Germinal center (tissue), 1 donor: ENCODE measurements at regions not wholly inside any gene's neighbourhood (a gene's known extent, or its start where the extent isn't known, plus 50 kb on each side); places are given as distances from the start of the nearest gene placed in this dataset.
"Not testable (repeated sequence)": the region's sequence is repeated elsewhere in the genome, so short reads cannot be mapped to it uniquely, and the experiment has no call there.

Experiments
- DNase-seq: peaks from one replicate; pipeline ENCODE4 v3.0.0; 2012; ENCODE audit warnings: mixed read lengths, low spot score

DNA sequence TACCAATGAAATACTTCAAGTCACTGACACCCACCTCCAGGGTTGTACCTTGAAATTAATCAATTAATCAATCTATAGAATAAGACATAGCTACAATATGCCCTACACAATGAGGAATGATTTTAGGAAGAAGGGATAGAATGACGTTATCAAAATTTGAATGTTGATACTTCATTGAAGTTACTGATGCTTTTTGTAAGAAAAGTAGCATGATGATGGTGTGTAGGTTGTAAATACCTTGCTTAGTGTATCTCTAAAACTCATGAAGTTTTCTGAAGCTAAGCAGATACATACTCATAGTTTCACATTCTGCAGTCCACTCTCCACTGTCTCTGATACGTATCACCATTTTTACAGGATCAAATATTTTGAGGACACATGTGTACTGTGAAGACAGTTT, 670.4 kb upstream of the GOT2 start:
- DNase-seq = no peak

DNA sequence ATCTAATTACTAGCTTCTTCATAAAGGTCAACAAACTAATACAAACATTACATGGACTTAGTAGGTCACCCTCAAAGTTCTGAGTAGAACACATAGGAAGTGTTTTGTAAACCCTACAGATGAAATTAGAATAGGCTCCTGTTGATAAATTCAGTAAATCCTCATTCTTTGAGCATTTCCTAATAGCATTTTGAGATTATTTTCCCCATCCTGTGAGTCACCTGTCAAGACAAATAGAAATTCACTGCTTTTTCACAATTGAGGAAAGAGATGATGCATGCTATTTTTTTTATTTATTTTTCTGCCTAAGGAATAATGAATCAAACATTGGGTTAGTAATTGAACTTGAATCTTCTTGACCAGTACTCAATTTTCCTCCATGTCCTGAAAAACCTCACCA, 666.7 kb upstream of the GOT2 start:
- DNase-seq = no peak

DNA sequence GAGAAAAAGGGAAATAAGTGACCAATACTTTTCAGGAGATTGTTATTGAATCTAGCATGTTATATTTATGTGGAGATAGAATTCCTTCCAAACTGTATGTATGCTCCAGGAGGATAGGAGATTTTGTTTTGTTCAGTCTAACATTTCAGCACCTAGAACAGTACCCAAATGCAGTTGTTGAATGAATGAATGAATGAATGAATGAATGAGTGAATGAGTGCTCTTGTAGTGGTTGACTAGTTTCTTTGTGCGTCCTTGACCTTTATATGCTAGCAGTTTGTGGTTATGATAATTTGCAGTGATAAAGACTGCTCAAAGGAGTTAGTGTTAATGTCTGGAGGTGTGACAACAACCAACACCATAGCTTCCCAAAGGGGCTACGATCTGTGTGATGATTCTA, 663.5 kb upstream of the GOT2 start:
- DNase-seq = no peak

DNA sequence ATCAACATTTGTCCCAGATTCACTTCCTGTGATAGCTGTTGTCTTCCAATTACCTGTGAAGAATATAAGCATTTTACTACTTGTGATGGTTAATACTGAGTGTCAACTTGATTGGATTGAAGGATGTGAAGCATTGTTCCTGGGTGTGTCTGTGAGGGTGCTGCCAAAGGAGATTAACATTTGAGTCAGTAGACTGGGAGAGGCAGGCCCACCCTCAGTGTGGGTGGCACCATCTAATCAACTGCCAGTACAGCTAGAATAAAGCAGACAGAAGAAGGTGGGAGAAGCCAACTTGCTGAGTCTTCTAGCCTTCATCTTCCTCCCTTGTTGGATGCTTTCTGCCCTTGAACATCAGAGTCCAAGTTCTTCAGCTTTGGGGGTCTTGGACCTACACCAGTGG, 660.4 kb upstream of the GOT2 start:
- DNase-seq = no peak

DNA sequence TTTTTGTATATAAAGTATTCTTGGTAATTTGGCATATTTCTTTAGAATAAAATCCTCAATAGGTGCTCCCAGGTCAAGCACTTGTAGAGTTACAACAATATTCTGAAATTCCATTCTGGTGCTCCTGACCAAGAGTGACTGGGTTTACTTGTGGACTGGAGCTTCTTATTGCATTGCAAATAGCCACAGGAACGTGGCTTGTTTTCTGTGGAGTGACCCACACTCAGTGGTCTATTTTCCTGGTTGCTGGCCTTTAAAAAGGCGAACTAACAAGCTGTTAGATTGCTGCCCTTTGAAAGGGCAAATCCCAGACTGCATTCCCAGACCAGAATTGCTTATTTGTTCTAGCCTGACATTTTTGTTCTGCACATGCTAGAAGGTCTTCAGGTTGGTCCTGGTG, 658.8 kb upstream of the GOT2 start:
- DNase-seq = no peak

DNA sequence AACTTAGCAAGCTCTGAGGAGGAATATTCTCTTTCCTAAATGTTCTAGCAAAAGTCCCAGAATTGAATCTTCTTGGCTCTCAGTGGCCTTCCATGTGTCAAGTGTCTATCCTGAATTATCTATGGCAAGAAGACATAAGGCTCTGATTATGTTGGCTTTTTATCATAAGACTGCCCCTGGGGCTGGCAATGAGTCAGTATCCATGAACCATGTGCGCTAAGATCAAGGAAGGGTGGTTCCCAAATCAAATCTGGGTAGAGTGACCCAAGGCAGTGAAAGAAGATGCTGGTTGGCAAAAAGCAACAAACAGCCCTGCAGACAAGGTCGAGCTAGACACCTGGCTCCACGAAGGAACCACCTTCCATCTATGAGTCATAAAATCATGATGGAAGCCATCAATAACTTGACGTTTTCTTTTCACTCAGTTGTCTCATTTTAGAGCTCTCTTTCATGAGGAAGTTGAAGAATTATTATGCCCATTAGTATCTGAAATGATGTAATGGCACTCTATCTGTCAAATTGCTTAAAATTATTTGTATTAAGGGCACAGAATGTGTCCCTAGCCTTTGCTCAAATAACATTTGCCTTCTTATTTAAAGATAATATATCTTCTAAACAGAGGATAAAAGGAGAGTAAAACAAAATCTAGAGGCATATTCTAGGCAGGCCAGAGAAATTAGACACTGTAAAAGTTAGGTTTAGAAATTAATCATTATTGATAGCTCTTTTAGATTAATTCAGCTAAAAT, 657.7 kb upstream of the GOT2 start:
- no peak for DNase-seq

DNA sequence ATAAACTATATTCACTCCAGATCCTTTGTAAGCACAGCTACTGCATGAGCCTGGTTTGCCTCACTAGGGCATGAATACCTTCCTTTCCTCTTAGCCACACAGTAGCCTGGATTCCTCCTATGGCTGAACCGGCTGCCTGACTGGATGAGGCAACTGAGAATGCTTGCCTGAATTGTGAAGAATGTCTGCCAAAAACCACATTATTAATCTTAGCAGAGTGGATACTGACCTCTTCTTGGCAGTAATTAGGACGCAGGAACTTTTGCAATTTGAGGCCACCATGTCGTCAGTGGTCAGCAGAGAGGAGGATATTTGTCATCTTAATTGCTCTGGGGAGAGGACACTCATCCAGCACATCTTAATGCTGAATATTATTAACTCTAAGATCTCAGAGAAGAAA, 651.8 kb upstream of the GOT2 start:
- no peak for DNase-seq

DNA sequence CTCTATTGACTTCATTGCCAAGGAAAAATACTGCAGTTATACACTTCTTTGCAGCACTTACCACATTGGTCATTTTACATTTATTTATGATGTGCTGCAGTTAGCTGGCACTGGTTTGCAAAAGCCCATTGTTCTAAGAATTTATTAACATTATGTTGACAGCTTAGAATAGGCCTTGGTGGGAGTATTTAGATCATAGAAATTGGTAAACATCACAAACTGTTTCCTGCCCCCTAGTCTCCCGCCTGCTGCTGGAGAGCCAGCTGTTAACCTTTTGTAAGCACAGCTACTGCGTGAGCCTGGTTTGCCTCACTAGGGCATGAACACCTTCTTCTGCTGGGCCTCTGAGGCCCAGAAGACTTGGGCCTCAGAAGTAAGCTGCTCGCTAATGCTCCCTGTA, 651.4 kb upstream of the GOT2 start:
- no peak for DNase-seq

DNA sequence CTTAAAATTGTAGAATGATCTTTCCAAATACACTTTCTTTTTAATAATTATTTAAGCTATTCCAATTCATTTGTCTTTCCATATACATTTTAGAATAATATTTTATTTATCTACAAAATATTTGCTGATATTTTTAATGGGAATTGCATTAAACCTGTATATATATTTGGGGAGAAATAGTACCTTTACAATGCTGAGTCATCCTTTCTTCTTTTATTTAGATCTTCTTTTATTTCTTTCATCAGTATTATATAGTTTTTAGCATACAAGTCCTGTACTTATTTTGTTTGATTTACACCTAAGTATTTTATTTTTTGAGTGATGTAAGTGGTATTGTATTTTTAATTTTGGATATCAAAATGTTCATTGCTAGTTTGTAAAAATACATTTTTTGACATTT, 639.5 kb upstream of the GOT2 start:
- DNase-seq = no peak

DNA sequence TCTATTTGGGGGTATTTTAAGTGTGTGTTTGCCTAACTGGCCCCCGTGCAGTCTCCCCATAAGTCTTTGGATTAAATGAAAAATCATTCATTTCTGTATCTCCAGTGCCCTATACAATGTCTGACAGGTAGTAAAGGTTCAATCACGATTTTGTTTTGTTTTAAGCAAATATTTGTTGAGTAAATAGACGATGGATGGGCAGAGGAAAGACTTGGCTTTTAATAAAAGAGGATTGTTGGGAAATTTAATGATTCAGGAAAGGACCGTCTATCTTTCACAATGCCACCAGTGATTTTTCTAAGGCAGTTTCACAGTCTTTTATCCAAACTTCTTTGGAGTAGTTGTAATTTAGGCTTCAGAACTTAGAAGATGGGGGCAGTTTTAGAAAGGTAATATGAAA, 636.6 kb upstream of the GOT2 start:
- DNase-seq = no peak

DNA sequence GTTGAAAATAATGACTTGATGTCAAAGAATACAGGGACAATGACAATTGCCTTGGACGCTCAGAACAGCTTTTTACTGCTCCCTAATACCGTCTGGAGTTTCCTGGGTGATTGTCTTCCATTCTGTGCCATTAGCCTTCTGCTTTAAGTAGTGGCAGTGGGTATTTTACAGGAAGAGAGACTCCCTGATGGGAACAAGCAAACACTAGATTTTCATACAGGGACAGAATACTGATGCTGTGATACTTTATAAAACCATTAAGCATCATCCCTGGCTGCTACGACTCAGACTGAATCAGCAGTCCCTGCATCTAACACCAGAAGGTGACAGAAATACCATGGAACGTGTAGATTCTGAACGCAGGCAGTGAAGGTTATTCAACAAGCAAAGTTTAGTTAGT, 635.4 kb upstream of the GOT2 start:
- DNase-seq = no peak

DNA sequence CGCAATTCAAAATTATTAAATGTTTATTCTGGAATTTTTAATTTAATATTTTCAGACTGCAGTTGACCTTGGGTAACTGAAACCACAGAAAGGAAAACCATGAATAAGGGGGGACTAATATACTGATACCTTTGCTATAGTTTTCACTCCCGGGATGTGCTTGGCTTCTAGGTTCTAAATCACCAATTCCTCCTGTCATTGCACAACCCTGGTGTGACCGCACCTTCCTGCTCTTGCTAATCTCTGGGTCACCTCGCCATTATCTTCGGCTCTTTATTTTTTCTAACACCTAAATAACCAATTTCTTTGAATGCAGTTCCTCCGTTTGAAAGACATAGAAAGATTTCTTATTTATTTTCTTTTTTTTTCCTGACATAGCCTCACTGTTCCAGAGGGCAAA, 634.5 kb upstream of the GOT2 start:
- DNase-seq = no peak

DNA sequence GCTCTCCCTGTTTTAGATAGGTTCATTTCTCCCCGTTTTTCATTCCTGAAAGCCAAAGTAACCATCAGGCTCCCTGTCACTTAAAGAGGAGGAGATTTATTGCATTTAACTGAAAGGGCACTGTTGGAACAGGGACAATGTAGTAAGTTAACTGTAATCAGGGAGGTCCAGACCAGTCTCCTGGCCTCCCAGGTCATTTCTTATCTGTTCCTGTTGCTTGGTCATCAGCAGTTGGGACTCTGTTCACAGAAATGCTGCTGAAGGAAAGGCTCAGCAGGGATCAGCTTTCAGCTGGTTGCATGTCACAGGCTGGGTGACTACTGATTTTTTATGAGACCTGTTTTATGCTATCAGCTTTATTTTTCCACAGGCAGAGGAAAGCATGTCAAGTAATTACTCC, 622.6 kb upstream of the GOT2 start:
- DNase-seq = no peak

DNA sequence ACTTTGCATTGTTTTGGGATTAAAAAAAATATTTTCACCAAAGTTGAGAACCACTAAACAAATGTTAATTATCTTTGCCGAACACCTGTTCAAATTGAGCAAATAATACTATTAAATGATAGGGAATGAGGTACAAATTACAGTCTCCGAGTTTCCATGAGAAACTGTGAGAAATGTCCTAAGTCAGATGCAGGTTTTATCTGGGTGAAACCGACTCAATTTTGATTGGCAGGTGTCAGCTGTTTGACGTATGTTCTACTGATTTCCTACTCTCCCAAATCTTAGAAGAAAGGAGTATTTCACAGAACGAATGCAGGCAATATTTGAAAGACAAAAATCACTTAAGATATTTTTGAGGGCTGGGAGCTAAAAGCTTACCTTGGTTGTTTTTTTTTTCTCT, 622.0 kb upstream of the GOT2 start:
- DNase-seq = no peak

DNA sequence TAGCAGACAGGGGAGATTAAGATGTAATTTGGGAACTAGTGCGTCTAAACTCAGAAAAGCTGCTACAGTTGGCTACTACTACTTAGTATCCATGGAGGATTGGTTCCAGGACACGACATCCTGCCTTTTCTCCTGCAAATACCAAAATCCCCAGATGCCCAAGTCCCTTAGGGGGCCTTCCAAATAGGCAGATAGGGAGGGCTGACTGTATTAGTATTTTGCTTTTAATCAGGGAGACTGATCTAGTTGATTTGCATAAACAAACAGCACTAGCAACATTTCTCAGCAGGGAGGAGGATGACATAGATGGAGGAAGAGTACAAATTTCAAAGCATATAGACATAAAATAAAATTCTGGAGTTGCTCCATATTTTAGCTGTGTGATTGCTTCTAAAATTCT, 621.6 kb upstream of the GOT2 start:
- no peak for DNase-seq

DNA sequence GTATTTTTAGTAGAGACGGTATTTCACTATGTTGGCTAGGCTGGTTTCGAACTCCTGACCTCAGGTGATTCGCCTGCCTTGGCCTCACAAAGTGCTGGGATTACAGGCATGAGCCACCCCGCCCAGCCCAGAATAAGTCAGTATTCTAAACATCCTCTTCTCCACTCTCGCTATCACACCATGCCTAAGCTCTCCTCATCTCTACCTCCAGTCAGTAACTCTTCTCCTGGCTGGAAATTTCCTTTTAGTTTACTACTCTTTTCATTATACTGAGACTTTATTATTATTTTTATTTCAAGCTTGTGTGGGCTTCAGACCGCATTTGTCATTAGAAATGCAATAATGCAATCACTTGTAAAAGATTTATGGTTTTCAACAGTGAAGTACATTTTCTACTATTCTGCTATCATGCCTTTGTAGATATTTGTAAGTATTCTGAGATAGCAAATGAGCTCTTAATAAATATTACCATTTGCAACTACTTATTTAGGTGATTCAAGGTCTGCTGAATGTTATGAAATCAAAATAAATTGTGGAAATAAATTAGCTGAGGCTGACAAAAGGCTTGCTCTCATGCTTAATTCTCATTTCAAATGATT, 617.3 kb upstream of the GOT2 start:
- no peak for DNase-seq

DNA sequence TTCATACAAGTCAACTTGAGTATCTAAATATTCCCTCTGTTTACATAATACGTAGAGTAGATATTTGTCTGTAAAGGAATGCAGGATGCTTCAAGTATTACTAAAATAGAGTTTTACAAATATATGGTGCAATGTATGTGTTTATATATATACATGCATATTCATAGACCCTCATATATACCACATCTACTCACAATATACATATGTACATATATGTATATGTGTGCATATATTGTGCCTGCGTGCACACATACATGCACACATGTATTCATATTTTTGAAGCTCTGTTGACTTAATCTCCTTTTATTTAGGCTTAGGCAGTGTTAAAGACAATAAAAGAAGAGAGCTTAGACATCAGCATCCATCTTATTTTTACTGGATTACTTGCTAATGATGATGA, 616.6 kb upstream of the GOT2 start:
- no peak for DNase-seq

DNA sequence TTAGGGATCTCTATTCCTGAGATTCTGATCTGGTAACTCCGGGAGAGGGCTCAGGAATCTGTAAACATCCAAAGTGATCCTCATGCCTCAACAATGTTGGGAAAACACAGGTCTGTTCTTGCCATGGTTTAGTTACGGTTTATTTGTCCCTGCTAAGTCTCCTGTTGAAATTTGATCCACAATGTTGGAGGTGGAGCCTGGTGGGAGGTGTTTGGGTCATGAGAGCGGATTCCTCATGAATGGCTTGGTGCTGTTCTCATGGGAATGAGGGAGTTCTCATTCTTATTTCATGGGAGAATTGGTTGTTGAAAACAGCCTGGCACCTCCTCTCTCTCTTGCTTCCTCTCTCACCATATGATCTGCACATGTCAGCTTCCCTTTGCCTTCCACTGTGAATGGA, 608.6 kb upstream of the GOT2 start:
- DNase-seq = no peak

DNA sequence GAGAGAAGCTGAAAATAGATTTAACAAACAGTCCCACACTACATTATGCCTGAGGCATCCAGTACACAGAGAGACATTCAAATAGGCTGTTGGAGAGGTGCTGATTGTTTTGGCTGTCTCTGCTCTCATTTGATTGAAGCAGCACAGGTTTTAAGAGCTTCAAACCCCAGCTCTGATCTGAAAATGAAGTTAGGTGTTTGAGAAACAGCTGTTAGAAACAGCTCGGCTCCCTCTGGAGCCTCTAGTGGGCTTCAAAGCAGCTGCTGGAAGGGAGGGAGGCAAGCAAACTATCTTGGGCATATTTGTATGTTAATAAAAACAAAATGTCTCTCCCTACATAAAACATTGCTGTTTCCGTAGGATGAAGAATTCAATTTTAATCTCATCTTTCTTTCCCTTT, 607.3 kb upstream of the GOT2 start:
- DNase-seq = no peak

DNA sequence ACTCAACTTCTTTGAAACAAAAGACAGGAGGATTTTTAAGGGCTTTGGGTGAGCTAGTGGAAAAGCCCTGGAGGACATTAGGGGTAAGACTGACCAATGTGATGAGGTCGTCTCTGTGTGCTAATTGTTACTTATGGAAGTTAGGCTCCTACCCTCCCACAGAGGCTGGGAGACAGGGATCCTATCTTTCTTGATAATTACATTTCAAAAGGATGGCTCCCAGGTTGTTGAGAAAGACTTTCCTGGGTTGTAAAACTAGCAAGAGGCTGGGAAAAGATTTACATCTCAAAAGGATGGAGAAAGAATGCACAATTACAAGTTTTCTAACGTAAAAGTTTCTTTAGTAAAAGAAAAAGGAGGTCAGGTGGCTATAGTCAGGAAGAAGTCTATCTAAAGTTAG, 605.8 kb upstream of the GOT2 start:
- no peak for DNase-seq

DNA sequence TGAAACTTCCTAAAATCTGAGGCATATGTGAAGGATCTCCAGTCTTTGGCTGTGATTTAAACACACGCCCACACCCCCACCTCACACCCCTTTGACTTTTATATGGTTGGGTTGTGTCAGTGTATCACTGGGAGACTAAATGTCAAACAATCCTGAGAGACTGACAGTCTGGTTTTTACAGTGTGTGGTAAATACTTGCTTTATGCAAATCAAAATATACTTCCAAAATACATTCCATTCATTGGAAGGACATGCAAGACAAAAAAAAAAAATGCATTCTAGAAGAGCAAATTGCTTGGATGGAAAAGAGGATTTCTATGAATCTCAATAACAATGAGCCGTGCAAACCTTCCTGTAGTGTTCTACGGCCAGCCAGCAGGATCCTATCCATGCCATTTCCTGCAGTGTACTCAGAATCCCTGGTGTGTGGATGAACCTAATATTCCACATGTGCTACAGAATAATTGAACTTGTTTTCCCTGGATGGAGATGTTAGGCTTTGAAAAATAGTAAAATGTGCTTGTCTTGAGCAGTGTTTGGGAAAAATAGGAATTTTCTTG, 602.1 kb upstream of the GOT2 start:
- DNase-seq = no peak

DNA sequence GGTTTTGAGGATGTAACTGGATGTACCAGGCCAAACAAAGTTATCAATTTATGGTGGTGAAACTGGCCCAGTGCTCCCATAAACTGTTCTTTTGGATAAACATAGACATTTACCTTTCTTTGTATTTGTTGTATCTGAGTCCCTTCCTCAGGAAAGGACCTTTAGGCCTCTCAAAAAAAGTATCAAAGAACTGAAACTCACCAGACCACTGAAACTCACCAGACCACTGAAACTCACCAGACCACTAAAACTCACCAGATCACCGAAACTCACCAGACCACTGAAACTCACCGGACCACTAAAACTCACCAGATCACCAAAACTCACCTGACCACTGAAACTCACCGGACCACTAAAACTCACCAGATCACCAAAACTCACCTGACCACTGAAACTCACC, 597.6 kb upstream of the GOT2 start:
- DNase-seq = not testable (repeated sequence)

DNA sequence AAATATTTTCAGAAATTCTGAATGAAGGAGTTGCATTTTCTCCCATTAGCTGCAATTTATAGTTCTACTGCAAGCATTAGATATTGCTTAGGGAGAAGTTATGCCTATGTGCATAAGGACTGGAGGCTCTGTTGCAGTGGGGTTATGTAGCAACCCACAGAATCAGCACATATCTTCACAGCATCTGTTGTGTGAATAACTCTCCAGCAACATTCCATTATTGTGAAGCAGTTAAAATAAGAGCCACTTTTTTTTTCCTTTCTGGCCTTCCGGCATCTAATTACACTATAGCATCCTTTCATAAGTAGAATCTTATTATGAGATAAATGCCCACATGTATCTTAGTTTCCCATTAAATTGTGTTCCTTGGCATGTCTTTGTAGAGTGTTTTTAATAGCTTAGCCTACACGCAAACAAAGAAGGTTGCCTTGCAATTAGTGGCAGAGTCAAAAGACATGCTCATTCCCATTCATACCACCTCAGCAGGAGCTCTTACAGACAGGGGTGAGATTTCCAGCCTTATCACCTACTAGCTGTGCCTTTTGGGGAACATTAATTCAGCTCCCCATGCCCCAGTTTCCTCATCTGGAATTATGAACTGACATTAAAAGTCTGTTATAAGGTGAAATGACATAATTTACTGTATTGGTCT, 596.0 kb upstream of the GOT2 start:
- no peak for DNase-seq

DNA sequence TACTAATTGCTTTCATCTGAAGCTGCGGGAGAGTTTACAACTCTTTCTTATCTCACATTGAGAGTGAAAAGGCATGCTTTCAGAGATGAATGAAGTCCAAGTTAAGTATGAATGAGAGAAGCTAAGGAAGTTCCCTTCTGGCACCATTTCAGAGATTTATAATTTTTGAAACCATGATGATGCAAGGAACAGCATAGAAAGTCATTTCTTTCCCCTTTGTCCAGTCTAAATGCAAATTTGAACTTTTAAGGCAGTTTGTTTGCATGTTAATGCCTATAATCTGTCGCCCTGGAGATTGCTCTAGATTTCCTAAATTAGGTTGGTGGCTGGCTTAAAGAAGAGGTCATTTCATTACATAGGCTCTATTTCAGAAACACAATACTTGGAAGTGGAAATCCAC, 594.8 kb upstream of the GOT2 start:
- no peak for DNase-seq
